Colonic mucosa (tissue), 4 donors: ENCODE measurements at regions not wholly inside any gene's neighbourhood (a gene's known extent, or its start where the extent isn't known, plus 50 kb on each side); places are given as distances from the start of the nearest gene placed in this dataset.

Experiments used
- DNase-seq: peaks from one replicate; pipeline ENCODE4 v3.0.0-alpha.2; 2020
- H3K27ac ChIP-seq: fragments of 200-600 bp; one replicate; pipeline ENCODE4 v1.8.0; 2021
- H3K27me3 ChIP-seq: fragments of 200-600 bp; one replicate; pipeline ENCODE4 v1.8.0; 2021
- H3K36me3 ChIP-seq: fragments of 200-600 bp; one replicate; pipeline ENCODE4 v1.8.0; 2021
- H3K4me1 ChIP-seq: fragments of 200-600 bp; one replicate; pipeline ENCODE4 v1.8.0; 2021; ENCODE audit warnings: mild to moderate bottlenecking
- H3K4me3 ChIP-seq: fragments of 200-600 bp; one replicate; pipeline ENCODE4 v1.8.0; 2021
- H3K9ac ChIP-seq, 2 donors: one replicate each; pipeline ENCODE4 v1.7.0; 2013; ENCODE audit warnings: control low read depth in 2 of 2, low read depth in 2 of 2, low read length in 2 of 2
- H3K9me3 ChIP-seq: fragments of 200-600 bp; one replicate; pipeline ENCODE4 v1.8.0; 2021
- CTCF ChIP-seq: fragments of 200-600 bp; IDR thresholded peaks from one replicate; pipeline ENCODE4 v1.8.0; 2022; ENCODE audit warnings: antibody characterized with exemption, mild to moderate bottlenecking
- intact Hi-C: fragments of 100-400 bp; cut with DNase I; formaldehyde crosslinking; loops from one replicate; pipeline ENCODE4 v1.14.1; 2022
- donor health status: healthy.
- donor health status: DM: no; HTN: no; CAD: no.
- donor health status: DM: no; HTN: no; CAD: no.

- Histone ChIP-seq H3K27me3 (no peaks in the 10 kb centered on the region), H3K4me1 (no peaks in the 10 kb centered on the region), H3K4me3 (no peak overlapping the region), H3K9me3 (no peaks in the 10 kb centered on the region), H3K36me3 (no peaks in the 10 kb centered on the region), H3K27ac (no peak overlapping the region), H3K9ac (no peak overlapping the region)
- no peak for DNase-seq
- TF ChIP-seq CTCF, result no peak
- intact Hi-C loops, result no loop called here
Measured at GRCh38 chr2:204184226-204184625, 247.7 kb downstream of the ICOS start.

- no peak overlapping the region for H3K27ac ChIP-seq
- H3K9ac ChIP-seq, result no peak overlapping the region
- H3K36me3 ChIP-seq, result no peaks in the 10 kb centered on the region
- no peaks in the 10 kb centered on the region for H3K4me1 ChIP-seq
- no peaks in the 10 kb centered on the region for H3K27me3 ChIP-seq
- intact Hi-C loops, result no loop called here
- TF ChIP-seq CTCF, result no peak
- H3K4me3 ChIP-seq, result no peak overlapping the region
- no peak for DNase-seq
- no peaks in the 10 kb centered on the region for H3K9me3 ChIP-seq
Measured at GRCh38 chr2:204187229-204188083, 250.9 kb downstream of the ICOS start.

- intact Hi-C loops, result no loop called here
- no peaks in the 10 kb centered on the region for H3K9me3 ChIP-seq
- no peak overlapping the region for H3K27ac ChIP-seq
- no peak for DNase-seq
- no peaks in the 10 kb centered on the region for H3K36me3 ChIP-seq
- no peak overlapping the region for H3K4me3 ChIP-seq
- H3K4me1 ChIP-seq, result no peaks in the 10 kb centered on the region
- H3K27me3 ChIP-seq, result no peaks in the 10 kb centered on the region
- no peak overlapping the region for H3K9ac ChIP-seq
- no peak for TF ChIP-seq CTCF
Measured at GRCh38 chr2:204191574-204191973, 255.0 kb downstream of the ICOS start.

- no peaks in the 10 kb centered on the region for H3K9me3 ChIP-seq
- H3K36me3 ChIP-seq, result no peaks in the 10 kb centered on the region
- H3K4me3 ChIP-seq, result no peak overlapping the region
- no peaks in the 10 kb centered on the region for H3K4me1 ChIP-seq
- no peak overlapping the region for H3K27ac ChIP-seq
- no peaks in the 10 kb centered on the region for H3K27me3 ChIP-seq
- no peak overlapping the region for H3K9ac ChIP-seq
- TF ChIP-seq CTCF, result no peak
- no peak for DNase-seq
- intact Hi-C loops, result no loop called here
Measured at GRCh38 chr2:204195498-204195897, 258.9 kb downstream of the ICOS start.

GRCh38 chr2:204197336-204198005, 260.9 kb downstream of the ICOS start:
- no peaks in the 10 kb centered on the region for H3K9me3 ChIP-seq
- no peak overlapping the region for H3K9ac ChIP-seq
- no peak for TF ChIP-seq CTCF
- no peaks in the 10 kb centered on the region for H3K4me1 ChIP-seq
- intact Hi-C loops, result no loop called here
- no peak for DNase-seq
- H3K27ac ChIP-seq, result no peak overlapping the region
- H3K27me3 ChIP-seq, result no peaks in the 10 kb centered on the region
- no peak overlapping the region for H3K4me3 ChIP-seq
- no peaks in the 10 kb centered on the region for H3K36me3 ChIP-seq
